Bronchial epithelial cell (primary cell): ENCODE measurements at regions not wholly inside any gene's neighbourhood (a gene's known extent, or its start where the extent isn't known, plus 50 kb on each side); places are given as distances from the start of the nearest gene placed in this dataset.

ENCODE experiments used
- DNase-seq: peaks from one replicate; pipeline ENCODE4 v3.0.0-alpha.2; 2010; ENCODE audit warnings: low read depth
- FAIRE-seq: peaks from 2 replicates; lab custom pipeline; 2011; peaks lifted over from hg19 to GRCh38; lab: Jason Lieb, UNC
- H3K27me3 ChIP-seq: 2 replicates; pipeline ENCODE4 v1.5.1; 2011; ENCODE audit warnings: low read length; ENCODE audit not compliant: control insufficient read depth, insufficient read depth
- H3K36me3 ChIP-seq: 2 replicates; pipeline ENCODE4 v1.5.1; 2011; ENCODE audit warnings: low read length; ENCODE audit not compliant: control insufficient read depth, insufficient read depth
- H3K4me3 ChIP-seq: 2 replicates; pipeline ENCODE4 v1.5.1; 2011; ENCODE audit warnings: mild to moderate bottlenecking, low read depth, low read length, control low read depth
- TF ChIP-seq, protein P1 (sequence below): IDR thresholded peaks from 2 replicates; pipeline ENCODE4 v1.5.1; 2011; ENCODE audit warnings: mild to moderate bottlenecking, moderate library complexity, low read length, control low read depth, inconsistent platforms; ENCODE audit not compliant: insufficient read depth, severe bottlenecking

DNA sequence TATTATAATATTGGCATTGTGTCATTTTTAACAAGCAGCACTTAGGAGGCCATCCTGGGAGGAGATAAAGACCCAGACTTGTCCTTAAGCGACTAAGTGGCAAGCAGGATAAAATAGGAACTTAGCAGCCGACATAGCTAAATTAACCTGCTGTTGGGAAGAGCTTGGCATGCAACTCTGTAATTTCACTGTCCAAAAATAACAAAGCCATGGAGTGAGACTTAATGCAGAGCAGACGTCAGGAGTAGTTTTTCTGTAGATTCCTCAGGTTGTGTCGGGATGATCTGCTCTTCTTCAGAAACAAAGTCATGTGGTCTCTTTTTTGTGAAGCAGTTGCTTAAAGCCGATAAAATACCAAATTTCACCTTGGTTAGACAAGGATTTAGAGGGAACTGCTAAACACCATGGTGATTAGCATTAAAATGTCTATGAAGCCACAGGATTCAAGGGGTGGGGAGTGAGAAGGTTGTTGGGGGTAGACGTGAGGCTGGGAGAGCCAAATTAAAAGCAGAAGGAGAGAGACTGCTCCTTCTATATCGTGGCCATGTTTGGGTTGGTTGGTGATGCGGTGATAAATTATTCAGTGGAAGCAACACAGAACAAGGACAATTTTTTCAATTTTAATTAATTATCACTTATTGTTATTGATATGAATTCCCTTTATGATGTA lies 303.0 kb downstream of the CSNK1G3 start:
- H3K36me3 ChIP-seq = no peaks in the 10 kb centered on the region
- FAIRE-seq (no peak), DNase-seq (no peak)
- TF ChIP-seq, protein P1, sequence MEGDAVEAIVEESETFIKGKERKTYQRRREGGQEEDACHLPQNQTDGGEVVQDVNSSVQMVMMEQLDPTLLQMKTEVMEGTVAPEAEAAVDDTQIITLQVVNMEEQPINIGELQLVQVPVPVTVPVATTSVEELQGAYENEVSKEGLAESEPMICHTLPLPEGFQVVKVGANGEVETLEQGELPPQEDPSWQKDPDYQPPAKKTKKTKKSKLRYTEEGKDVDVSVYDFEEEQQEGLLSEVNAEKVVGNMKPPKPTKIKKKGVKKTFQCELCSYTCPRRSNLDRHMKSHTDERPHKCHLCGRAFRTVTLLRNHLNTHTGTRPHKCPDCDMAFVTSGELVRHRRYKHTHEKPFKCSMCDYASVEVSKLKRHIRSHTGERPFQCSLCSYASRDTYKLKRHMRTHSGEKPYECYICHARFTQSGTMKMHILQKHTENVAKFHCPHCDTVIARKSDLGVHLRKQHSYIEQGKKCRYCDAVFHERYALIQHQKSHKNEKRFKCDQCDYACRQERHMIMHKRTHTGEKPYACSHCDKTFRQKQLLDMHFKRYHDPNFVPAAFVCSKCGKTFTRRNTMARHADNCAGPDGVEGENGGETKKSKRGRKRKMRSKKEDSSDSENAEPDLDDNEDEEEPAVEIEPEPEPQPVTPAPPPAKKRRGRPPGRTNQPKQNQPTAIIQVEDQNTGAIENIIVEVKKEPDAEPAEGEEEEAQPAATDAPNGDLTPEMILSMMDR = no peak
- H3K4me3 ChIP-seq = no peak overlapping the region
- H3K27me3 ChIP-seq = no peaks in the 10 kb centered on the region

DNA sequence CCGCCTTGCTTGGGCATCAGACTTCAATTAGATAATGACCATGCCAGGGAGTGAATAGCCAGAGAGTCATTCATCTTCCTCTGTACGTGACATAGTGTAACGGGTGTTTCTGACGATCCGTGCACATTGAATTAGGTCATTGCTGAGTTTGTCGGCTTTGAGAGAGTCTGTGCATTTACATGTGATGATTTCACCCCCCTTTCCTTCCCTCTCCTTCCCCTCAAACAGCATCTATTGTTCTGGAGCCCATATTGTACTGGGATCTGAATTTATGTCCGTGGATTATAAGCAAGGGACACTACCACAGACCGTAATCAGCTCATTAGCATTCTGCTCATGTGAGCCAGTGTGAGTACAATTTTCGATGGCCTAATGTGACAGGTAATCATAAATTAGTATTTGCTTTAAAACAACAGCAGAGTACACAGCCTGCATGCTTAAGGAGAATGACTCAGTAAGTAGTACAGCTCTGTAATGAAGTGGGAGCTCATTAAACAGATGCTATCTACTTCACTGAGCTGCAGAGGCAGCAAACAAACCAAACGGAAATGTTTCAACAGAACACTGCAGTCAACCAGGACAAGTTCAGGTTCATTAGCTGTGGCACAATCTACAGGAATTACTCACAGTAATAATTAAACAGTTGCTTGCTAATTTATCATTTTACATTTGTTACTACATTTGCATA lies 302.1 kb downstream of the CSNK1G3 start:
- Histone ChIP-seq H3K4me3 (no peak overlapping the region), H3K27me3 (no peaks in the 10 kb centered on the region), H3K36me3 (no peaks in the 10 kb centered on the region)
- DNase-seq (peak; percentile 53), FAIRE-seq (no peak)
- TF ChIP-seq, protein P1 = no peak

DNA sequence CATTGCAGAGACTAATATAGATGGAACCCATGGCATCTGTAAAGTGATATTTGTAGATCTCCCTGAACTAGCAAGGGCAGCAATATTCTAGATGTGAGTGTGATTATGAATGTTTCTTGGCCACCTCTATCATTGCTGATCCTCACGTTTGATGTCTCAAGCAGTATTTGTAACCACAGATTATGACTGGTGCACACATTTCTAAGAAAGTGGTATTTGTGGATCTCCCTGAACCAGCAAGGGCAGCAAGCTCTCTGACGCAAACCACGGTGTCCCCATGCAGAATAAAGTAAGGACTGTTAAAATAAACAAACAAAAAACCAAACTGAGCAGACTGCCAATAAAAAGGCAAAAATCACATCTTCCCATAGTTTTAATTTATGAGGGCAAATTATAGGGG lies 301.3 kb downstream of the CSNK1G3 start:
- FAIRE-seq (no peak), DNase-seq (no peak)
- TF ChIP-seq, protein P1 = no peak
- Histone ChIP-seq H3K36me3 (no peaks in the 10 kb centered on the region), H3K4me3 (no peak overlapping the region), H3K27me3 (no peaks in the 10 kb centered on the region)

DNA sequence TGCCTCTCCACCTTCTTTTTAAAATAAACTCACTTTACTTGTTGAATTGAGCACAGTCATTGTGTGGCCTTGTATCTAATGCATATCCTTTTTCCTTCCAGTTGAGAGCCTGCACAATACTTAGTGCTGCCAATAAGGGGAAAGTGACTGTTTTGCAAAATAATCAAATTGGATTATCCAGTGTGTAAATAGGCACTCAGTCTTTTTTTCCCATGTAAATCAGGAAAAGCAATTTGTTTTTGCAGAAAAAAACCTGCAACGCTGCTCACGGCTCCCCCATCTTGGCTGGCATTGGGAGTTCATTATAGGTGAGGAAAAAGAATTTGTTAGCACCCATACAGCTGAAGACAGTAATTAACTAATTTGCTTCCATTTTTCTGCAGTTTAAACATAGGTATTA lies 299.9 kb downstream of the CSNK1G3 start:
- Histone ChIP-seq H3K27me3 (no peaks in the 10 kb centered on the region), H3K4me3 (no peak overlapping the region), H3K36me3 (no peaks in the 10 kb centered on the region)
- TF ChIP-seq, protein P1 = no peak
- DNase-seq (no peak), FAIRE-seq (no peak)

DNA sequence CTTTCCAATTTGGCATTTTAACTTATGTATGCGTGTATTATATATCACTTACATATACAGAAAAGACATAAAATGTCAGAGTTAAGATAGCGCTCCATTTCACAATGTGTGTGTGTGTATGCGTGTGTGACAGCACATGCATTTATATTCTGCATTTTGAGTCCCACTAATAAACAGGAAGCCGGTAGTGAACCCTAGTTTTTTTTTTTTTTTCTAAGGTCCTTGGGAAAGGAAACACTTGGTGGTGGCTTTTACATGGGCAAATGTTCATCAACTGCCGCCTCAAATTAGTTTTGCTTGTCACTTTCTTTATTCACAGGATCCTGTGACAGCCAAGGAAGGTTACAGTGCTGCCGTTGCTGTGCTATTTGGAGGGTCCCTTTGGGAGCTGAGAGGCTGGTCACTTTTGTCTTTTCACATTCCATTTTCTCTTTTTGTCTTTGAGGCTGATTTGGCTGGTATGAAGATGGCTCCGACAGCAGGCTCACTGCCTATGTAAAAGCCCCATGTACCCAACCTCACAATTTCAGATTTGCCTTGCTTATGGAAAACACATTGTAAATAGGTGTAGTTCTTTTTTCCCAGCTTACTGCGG lies 298.9 kb downstream of the CSNK1G3 start:
- no peak for FAIRE-seq
- TF ChIP-seq, protein P1 = no peak
- no peak overlapping the region for H3K4me3 ChIP-seq
- no peaks in the 10 kb centered on the region for H3K36me3 ChIP-seq
- H3K27me3 ChIP-seq = no peaks in the 10 kb centered on the region
- no peak for DNase-seq
